SK-N-MC (cell line): ENCODE measurements at regions not wholly inside any gene's neighbourhood (a gene's known extent, or its start where the extent isn't known, plus 50 kb on each side); places are given as distances from the start of the nearest gene placed in this dataset.

ENCODE experiments used
- DNase-seq: peaks from one replicate; pipeline ENCODE4 v3.0.0-alpha.2; 2011; ENCODE audit warnings: low read depth, low spot score
- H3K27ac ChIP-seq: fragments of 200-600 bp; sonication (generic); 2 replicates; pipeline ENCODE4 v1.5.1; 2016; ENCODE audit warnings: mixed run types
- H3K36me3 ChIP-seq: fragments of 200-600 bp; sonication (generic); 2 replicates; pipeline ENCODE4 v1.6.1; 2017; ENCODE audit warnings: antibody characterized with exemption, low read length, mixed read lengths; ENCODE audit not compliant: insufficient read depth
- H3K4me3 ChIP-seq: fragments of 200-600 bp; sonication (generic); 2 replicates; pipeline ENCODE4 v1.5.1; 2016
- H3K9ac ChIP-seq: fragments of 200-600 bp; sonication (generic); 2 replicates; pipeline ENCODE4 v1.8.0; 2017; ENCODE audit warnings: mixed run types, mixed read lengths; ENCODE audit not compliant: insufficient read length
- H3K9me3 ChIP-seq: fragments of 200-600 bp; sonication (generic); 2 replicates; pipeline ENCODE4 v1.6.1; 2017; ENCODE audit warnings: low read depth, mild to moderate bottlenecking, antibody characterized with exemption, low read length, moderate library complexity, mixed read lengths
- EZH2 ChIP-seq: fragments of 200-600 bp; sonication (generic); IDR thresholded peaks from one replicate; pipeline ENCODE4 v1.6.1; 2017; ENCODE audit warnings: antibody characterized with exemption
- FOXP2 ChIP-seq: optimal IDR thresholded peaks from 2 replicates; pipeline ENCODE3; 2011; ENCODE audit warnings: mild to moderate bottlenecking, moderate library complexity; ENCODE audit not compliant: insufficient read depth; ENCODE audit errors: extremely low read length, control extremely low read depth
- POLR2AphosphoS5 ChIP-seq: IDR thresholded peaks from 2 replicates; pipeline ENCODE4 v1.6.1; 2012; ENCODE audit warnings: mild to moderate bottlenecking, low read depth, low read length, borderline replicate concordance

DNA sequence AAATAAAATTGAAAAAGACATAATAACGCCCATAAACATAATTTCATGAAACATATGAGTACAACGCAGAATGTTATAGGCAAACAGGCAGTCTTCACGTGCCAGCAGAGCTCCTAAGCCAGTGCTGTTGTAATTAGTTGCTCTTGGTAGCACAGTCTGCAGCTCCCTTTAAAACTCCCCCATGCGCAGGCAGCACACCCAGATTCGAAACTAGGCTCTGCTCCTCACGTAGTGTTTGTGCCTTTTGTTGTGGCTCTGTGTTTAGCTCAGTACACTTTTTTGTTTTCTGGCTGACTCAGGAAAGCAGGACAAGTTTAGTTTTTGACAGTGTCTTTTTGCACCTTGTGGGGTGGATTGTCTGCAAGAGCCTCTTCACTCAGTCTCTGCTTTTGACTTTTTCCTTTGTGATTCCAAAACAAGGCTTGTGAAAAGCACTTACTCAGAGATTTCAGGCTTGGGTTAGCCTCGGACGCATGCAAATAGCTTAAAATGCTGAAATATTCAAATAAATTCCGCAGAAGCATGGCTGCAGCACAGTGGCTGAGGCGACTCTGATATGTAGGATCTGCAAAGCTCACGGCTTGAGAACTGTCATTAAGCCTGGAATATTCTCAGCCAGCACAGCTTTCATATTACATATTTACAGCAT lies 113.6 kb downstream of the IRX1 start:
- no peak for DNase-seq
- no peak overlapping the region for H3K4me3 ChIP-seq
- no peak overlapping the region for H3K9ac ChIP-seq
- TF ChIP-seq POLR2AphosphoS5 (no peak), EZH2 (no peak), FOXP2 (no peak)
- no peaks in the 10 kb centered on the region for H3K36me3 ChIP-seq
- H3K27ac ChIP-seq = no peak overlapping the region
- H3K9me3 ChIP-seq = no peaks in the 10 kb centered on the region

DNA sequence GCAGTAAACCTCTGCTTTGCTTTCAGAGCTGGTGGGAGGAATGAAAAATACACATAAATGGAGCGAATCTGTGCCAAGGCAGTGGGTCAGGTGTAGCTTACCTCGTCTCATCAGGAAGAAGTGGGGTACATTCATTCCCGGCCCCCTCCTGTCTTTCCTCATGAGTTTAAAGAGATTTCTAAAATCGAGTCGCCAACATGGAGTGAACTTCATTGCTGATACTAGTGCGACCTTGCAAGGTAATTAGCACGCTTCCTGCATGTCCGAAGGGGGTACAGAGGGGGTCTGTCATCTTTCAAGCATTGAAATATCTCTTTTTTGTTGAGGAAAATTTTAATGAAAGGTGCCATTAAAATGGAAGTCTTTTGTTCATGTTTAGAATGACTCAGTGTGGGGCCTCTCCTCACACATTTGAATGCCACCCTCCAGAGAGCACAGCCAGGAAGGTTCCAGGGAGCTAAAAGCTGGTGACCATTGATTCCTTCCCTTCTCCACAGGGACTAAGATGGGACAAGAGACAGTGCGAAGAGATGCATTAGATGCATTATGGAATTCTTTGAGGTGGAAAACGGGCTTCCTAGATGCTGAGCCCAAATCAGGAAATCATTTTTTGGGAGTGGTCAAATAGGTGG lies 114.2 kb downstream of the IRX1 start:
- TF ChIP-seq EZH2 (no peak), FOXP2 (no peak), POLR2AphosphoS5 (no peak)
- no peak overlapping the region for H3K9ac ChIP-seq

DNA sequence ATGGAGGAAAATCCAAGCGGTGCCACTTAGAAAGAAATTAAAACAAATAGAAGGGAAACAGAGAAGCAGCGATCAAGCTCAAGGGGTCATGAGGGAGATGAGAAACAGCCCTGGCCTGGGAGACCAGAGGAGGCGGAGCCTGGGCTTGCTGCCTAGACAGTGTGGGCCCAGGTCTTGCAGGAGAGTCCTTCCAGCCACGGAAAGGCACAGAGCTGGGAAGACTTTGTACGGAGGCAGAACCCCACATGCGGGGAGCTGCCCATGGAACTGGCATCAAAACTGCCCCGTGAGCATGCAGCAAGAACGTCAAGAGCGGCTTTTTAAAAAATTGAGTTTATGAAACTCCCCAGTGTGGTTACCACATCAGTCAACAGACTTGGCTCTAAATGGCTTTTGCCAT lies 119.4 kb downstream of the IRX1 start:
- no peaks in the 10 kb centered on the region for H3K9me3 ChIP-seq
- no peak overlapping the region for H3K9ac ChIP-seq
- H3K36me3 ChIP-seq = no peaks in the 10 kb centered on the region
- DNase-seq = no peak
- TF ChIP-seq FOXP2 = no peak
- TF ChIP-seq POLR2AphosphoS5 = no peak
- no peak for TF ChIP-seq EZH2
- H3K27ac ChIP-seq = no peak overlapping the region
- H3K4me3 ChIP-seq = no peak overlapping the region

More for the DNA sequence above, 114.2 kb downstream of the IRX1 start:
- no peaks in the 10 kb centered on the region for H3K36me3 ChIP-seq
- H3K9me3 ChIP-seq = no peaks in the 10 kb centered on the region
- no peak overlapping the region for H3K27ac ChIP-seq
- H3K4me3 ChIP-seq = no peak overlapping the region
- no peak for DNase-seq

DNA sequence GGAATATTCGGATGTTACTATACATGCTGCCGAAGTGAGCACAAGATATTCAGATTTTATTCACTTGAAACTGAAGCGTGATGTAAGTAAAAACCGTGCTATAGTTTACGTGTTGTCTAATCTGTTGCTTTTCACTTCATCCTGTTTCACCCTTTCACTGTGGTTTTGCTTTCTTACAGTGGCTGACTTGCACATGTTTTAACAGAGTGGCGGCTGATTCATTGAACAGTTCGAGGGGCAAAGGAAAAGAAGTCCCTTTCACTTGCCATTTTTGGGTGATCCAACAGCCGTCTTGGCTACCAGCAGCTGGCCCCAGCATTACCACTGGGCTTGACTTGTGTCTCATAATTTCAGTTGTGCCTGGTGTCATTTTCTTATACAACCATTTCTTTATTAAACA lies 134.0 kb downstream of the IRX1 start:
- TF ChIP-seq POLR2AphosphoS5 (no peak), FOXP2 (no peak), EZH2 (no peak)
- Histone ChIP-seq H3K4me3 (no peak overlapping the region), H3K9ac (no peak overlapping the region), H3K27ac (no peak overlapping the region), H3K9me3 (no peaks in the 10 kb centered on the region), H3K36me3 (no peaks in the 10 kb centered on the region)
- DNase-seq = no peak

DNA sequence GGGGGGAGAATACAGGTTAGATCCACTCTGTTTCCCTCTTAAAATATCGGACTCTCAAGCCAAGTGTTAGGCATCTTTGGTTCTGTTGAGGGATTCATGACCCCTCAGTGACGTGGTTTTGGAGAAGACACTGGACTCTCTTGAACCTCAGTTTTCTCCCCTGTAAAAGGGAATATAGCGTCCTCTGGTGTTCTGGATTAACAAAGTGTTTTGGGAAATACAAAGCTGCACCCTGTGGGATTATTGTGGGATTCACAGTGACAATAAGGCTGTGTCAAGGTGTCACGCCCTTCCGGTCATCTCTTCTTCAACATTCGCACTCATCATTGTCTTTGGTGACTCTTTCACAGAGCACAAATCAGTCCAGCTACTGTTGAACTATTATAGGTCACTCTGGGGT lies 139.0 kb downstream of the IRX1 start:
- Histone ChIP-seq H3K36me3 (no peaks in the 10 kb centered on the region), H3K27ac (no peak overlapping the region), H3K4me3 (no peak overlapping the region), H3K9ac (no peak overlapping the region), H3K9me3 (no peaks in the 10 kb centered on the region)
- no peak for DNase-seq
- no peak for TF ChIP-seq EZH2
- no peak for TF ChIP-seq FOXP2
- TF ChIP-seq POLR2AphosphoS5 = no peak

DNA sequence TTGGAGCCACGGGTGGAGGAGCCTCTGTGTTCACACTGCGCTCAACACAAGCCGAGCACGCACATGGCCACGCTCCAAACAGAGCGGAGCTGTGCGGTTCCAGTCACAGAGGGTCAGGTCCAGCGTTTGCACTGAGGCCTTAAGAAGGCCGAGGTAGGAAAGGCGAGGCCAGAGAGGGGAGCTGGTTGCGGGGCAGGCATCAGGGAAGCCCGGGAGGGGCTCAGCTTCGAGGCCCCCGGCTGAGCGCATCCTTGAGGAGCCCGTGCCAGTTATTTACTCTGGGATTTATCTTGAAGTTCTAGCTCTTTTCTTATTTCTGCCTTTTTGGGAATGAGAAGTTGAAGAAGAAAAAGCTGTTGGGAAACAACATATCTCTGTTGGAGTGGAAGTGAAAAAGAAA lies 140.8 kb downstream of the IRX1 start:
- no peak overlapping the region for H3K27ac ChIP-seq
- no peaks in the 10 kb centered on the region for H3K36me3 ChIP-seq
- no peaks in the 10 kb centered on the region for H3K9me3 ChIP-seq
- DNase-seq = no peak
- no peak for TF ChIP-seq EZH2
- TF ChIP-seq POLR2AphosphoS5 = no peak
- TF ChIP-seq FOXP2 = no peak
- H3K9ac ChIP-seq = no peak overlapping the region
- no peak overlapping the region for H3K4me3 ChIP-seq

DNA sequence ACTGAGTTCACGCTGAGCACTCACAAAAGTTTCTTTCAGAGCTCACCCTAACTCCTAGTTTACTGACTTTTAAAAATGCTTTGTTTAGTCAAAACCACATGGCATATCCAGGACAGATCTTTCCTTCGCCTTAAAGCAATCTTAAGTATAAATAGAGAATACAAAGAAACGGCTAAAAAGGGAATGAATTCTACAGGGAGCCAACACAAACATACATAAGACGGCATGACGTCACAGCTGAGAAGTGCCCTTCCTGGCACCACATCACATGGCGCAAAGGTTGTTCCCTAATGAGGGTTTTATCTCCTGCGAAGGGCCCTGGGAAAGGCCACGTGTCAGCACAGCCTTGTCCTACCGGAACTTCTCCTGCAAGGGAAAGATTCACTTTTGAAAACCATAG lies 141.3 kb downstream of the IRX1 start:
- no peak for DNase-seq
- Histone ChIP-seq H3K27ac (no peak overlapping the region), H3K4me3 (no peak overlapping the region), H3K9me3 (no peaks in the 10 kb centered on the region), H3K36me3 (no peaks in the 10 kb centered on the region), H3K9ac (no peak overlapping the region)
- no peak for TF ChIP-seq POLR2AphosphoS5
- TF ChIP-seq EZH2 = no peak
- no peak for TF ChIP-seq FOXP2

DNA sequence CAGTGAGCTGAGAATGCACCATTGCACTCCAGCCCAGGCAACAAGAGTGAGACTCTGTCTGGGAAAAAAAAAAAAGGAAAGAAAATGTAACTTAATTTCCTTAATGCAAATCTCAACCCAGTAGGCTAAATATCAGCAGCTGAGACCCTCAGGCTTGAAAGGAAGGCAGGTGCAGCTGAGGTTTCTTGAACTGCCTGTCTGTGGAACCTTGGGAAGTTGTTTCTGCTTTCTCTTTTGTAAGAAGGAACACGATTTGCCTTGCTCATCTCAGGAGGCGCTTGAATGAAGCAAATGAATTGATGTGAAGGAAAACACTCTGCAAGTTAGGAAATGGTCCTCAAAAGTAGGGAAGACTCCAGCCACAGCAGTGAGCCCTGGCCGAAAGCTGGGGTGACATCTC lies 143.3 kb downstream of the IRX1 start:
- Histone ChIP-seq H3K9ac (no peak overlapping the region), H3K4me3 (no peak overlapping the region), H3K36me3 (no peaks in the 10 kb centered on the region), H3K27ac (no peak overlapping the region), H3K9me3 (no peaks in the 10 kb centered on the region)
- TF ChIP-seq FOXP2 = no peak
- TF ChIP-seq POLR2AphosphoS5 = no peak
- no peak for TF ChIP-seq EZH2
- no peak for DNase-seq

DNA sequence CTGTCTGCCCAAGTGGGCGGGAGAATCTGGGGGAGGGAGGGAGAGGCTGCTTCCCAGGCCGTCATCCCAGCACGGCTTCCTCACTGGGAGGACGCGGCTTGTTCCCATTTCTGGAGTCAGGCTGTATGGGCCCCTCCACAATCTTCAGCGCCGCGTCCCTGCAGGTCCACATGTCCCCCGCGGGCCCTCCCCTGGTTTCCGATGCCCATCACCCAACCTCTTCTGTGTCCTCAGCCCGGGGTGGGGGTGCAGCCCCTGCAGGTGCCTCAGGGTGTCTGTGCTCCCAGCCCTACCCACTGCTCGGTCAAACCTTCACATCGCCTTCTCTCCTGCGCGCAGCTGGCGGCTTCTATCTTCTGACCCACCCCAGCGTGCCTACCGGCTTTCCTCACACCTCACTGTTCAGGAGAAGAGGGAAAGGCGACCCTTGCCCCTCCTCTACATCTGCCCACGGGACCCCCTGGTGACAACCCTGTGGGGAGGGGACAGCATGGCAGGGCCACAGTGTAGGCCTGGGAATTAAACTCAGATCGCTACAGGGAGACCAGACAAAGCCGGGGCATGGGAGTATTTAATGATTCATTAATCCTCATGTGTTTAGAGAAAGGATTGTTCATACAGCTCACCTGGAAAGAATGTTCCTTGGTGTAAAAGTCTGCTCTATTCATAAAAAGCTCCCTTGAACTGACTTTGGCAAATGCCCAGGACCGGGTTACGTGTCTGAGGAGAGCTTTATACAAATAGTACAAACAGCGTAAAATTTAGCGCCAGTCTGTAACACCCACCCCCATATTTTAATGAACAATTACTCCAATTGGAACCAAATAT lies 145.1 kb downstream of the IRX1 start:
- no peak overlapping the region for H3K4me3 ChIP-seq
- DNase-seq = no peak
- H3K9me3 ChIP-seq = no peaks in the 10 kb centered on the region
- TF ChIP-seq EZH2 (no peak), POLR2AphosphoS5 (no peak)
- no peaks in the 10 kb centered on the region for H3K36me3 ChIP-seq
- no peak overlapping the region for H3K9ac ChIP-seq
- H3K27ac ChIP-seq = no peak overlapping the region
